ENCODE measurements at regions not wholly inside any gene's neighbourhood (a gene's known extent, or its start where the extent isn't known, plus 50 kb on each side); places are given as distances from the start of the nearest gene placed in this dataset.

DNA sequence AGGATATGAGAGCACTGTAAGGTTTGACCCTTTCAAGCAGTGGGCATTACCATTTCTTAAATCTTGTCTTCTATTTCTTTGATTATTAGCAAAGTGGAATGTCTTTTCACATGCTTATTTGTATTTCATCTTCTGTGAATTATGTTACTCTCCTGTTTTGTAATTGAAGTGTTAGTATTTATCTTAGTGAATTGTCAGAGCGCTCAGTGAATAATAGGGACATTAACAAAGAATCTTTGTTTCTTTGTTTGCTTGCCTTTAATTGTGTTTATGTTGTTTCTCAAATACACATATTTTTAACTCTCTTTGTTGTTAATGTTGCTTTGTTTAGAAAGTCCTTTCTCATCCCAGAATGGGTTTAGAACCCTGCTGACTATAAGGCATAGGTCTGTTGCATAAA is 259.3 kb downstream of the RRAGC start:
- Histone ChIP-seq H3K9me3 (peaks cover 0 to 3% (median 0%) of the 10 kb centered on the region in 3 donors), H3K27me3 (peaks cover 48% of the 10 kb centered on the region), H3K4me3 (no peak overlapping the region), H3K27ac (no peak overlapping the region), H3K36me3 (no peaks in the 10 kb centered on the region), H3K4me1 (no peaks in the 10 kb centered on the region)
- TF ChIP-seq POLR2A (IDR thresholded peaks at IDR 0.05) (no peak), POLR2AphosphoS5 (IDR thresholded peaks at IDR 0.05) (no peak), EP300 (IDR thresholded peaks at IDR 0.05) (no peak)
- TF ChIP-seq, protein P1, sequence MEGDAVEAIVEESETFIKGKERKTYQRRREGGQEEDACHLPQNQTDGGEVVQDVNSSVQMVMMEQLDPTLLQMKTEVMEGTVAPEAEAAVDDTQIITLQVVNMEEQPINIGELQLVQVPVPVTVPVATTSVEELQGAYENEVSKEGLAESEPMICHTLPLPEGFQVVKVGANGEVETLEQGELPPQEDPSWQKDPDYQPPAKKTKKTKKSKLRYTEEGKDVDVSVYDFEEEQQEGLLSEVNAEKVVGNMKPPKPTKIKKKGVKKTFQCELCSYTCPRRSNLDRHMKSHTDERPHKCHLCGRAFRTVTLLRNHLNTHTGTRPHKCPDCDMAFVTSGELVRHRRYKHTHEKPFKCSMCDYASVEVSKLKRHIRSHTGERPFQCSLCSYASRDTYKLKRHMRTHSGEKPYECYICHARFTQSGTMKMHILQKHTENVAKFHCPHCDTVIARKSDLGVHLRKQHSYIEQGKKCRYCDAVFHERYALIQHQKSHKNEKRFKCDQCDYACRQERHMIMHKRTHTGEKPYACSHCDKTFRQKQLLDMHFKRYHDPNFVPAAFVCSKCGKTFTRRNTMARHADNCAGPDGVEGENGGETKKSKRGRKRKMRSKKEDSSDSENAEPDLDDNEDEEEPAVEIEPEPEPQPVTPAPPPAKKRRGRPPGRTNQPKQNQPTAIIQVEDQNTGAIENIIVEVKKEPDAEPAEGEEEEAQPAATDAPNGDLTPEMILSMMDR (IDR thresholded peaks at IDR 0.05): no peak
- 79 to 88% methylated on average over 1 of the region's 1 CpG for WGBS, 2 donors (ENCODE audit: low coverage in 1 of 2)
- no peak for ATAC-seq

GRCh38 chr1:38598118-38598517 is 261.5 kb downstream of the RRAGC start:
- 91 to 100% methylated on average over 1 of the region's 1 CpG for WGBS, 2 donors (ENCODE audit: low coverage in 1 of 2)
- TF ChIP-seq POLR2A (IDR thresholded peaks at IDR 0.05) (no peak), EP300 (IDR thresholded peaks at IDR 0.05) (no peak), POLR2AphosphoS5 (IDR thresholded peaks at IDR 0.05) (no peak)
- TF ChIP-seq, protein P1 (IDR thresholded peaks at IDR 0.05): no peak
- no peaks in the 10 kb centered on the region for H3K36me3 ChIP-seq
- no peaks in the 10 kb centered on the region for H3K4me1 ChIP-seq
- no peak overlapping the region for H3K4me3 ChIP-seq
- H3K27me3 ChIP-seq: peaks cover 63% of the 10 kb centered on the region
- ATAC-seq: no peak
- peaks cover 0 to 25% (median 0%) of the 10 kb centered on the region in 3 donors for H3K9me3 ChIP-seq
- no peak overlapping the region for H3K27ac ChIP-seq

- H3K4me1 ChIP-seq: no peaks in the 10 kb centered on the region
- no peak overlapping the region for H3K4me3 ChIP-seq
- no peak overlapping the region for H3K27ac ChIP-seq
- ATAC-seq: no peak
- no peak for TF ChIP-seq POLR2A (IDR thresholded peaks at IDR 0.05)
- TF ChIP-seq EP300 (IDR thresholded peaks at IDR 0.05): no peak
- TF ChIP-seq, protein P1 (IDR thresholded peaks at IDR 0.05): no peak
- no peak for TF ChIP-seq POLR2AphosphoS5 (IDR thresholded peaks at IDR 0.05)
- no peaks in the 10 kb centered on the region for H3K36me3 ChIP-seq
- no CpG with 5 or more reads among the region's 1 CpG for whole genome bisulfite sequencing, 2 donors (ENCODE audit: low coverage in 1 of 2)
- H3K27me3 ChIP-seq: peaks cover 32% of the 10 kb centered on the region
- H3K9me3 ChIP-seq: peaks cover 0 to 29% (median 0%) of the 10 kb centered on the region in 3 donors
These were observed 270.5 kb downstream of the RRAGC start for GRCh38 chr1:38589036-38589435.

DNA sequence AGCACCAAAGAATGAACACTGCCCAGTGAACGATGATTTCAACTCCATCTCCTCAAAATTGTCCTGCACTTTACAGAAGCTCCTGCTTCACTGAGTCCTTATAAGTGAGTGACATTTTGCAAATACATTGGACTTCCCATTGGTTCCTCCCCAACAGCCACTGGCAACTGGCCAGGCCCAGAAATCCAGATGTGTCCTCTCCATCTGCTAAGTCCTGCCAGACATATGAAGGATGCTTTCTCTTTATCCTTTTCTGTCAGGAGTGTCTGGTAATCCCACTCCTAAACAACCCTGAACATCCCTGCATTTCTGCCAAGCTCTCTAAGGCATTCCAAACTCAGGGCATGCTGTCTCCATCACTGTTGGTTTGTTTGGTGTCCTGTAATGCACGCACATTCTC is 271.8 kb downstream of the RRAGC start:
- peaks cover 27% of the 10 kb centered on the region for H3K27me3 ChIP-seq
- H3K9me3 ChIP-seq: peaks cover 0 to 27% (median 0%) of the 10 kb centered on the region in 3 donors
- H3K4me1 ChIP-seq: no peaks in the 10 kb centered on the region
- 39 to 55% methylated on average over 2 of the region's 2 CpGs for WGBS, 2 donors (ENCODE audit: low coverage in 1 of 2)
- no peak overlapping the region for H3K27ac ChIP-seq
- no peaks in the 10 kb centered on the region for H3K36me3 ChIP-seq
- H3K4me3 ChIP-seq: no peak overlapping the region
- TF ChIP-seq POLR2AphosphoS5 (IDR thresholded peaks at IDR 0.05): no peak
- TF ChIP-seq POLR2A (IDR thresholded peaks at IDR 0.05): no peak
- TF ChIP-seq EP300 (IDR thresholded peaks at IDR 0.05): no peak
- TF ChIP-seq, protein P1 (IDR thresholded peaks at IDR 0.05): no peak
- ATAC-seq: no peak

- 20 to 28% methylated on average over 5 of the region's 9 CpGs for WGBS, 2 donors (ENCODE audit: low coverage in 1 of 2)
- no peaks in the 10 kb centered on the region for H3K36me3 ChIP-seq
- no peak overlapping the region for H3K4me3 ChIP-seq
- peaks cover 27% of the 10 kb centered on the region for H3K27me3 ChIP-seq
- TF ChIP-seq, protein P1 (IDR thresholded peaks at IDR 0.05): peak in 2 of 4 experiments; percentile 52 to 83
- TF ChIP-seq POLR2AphosphoS5 (IDR thresholded peaks at IDR 0.05): no peak
- no peaks in the 10 kb centered on the region for H3K4me1 ChIP-seq
- no peak for ATAC-seq
- no peak overlapping the region for H3K27ac ChIP-seq
- H3K9me3 ChIP-seq: peaks cover 0 to 25% (median 0%) of the 10 kb centered on the region in 3 donors
These were observed 272.5 kb downstream of the RRAGC start for GRCh38 chr1:38586993-38587646.
